NCI-H2029 (cell line): ENCODE measurements at regions not wholly inside any gene's neighbourhood (a gene's known extent, or its start where the extent isn't known, plus 50 kb on each side); places are given as distances from the start of the nearest gene placed in this dataset.
"Not testable (repeated sequence)": the region's sequence is repeated elsewhere in the genome, so short reads cannot be mapped to it uniquely, and the experiment has no call there.

Source experiments
- DNase-seq: peaks from one replicate; lab custom pipeline; 2025; lab: John Stamatoyannopoulos, UW

- DNase-seq = not testable (repeated sequence)
Measured at GRCh38 chr12:124070394-124071074, 97.5 kb downstream of the ZNF664 start.

GRCh38 chr12:124071075-124071443 lies 98.0 kb downstream of the ZNF664 start:
- DNase-seq = no peak

- no peak for DNase-seq
Measured at GRCh38 chr12:124073356-124074035, 100.5 kb downstream of the ZNF664 start.

GRCh38 chr12:124075841-124076240 lies 102.8 kb downstream of the ZNF664 start:
- no peak for DNase-seq

GRCh38 chr12:124077701-124078100 lies 104.7 kb downstream of the ZNF664 start:
- DNase-seq = no peak

GRCh38 chr12:124078800-124079199 lies 105.8 kb downstream of the ZNF664 start:
- no peak for DNase-seq

GRCh38 chr12:124080649-124081048 lies 107.6 kb downstream of the ZNF664 start:
- DNase-seq = no peak

GRCh38 chr12:124082012-124082411 lies 109.0 kb downstream of the ZNF664 start:
- DNase-seq = no peak

- no peak for DNase-seq
Measured at GRCh38 chr12:124082687-124083086, 109.7 kb downstream of the ZNF664 start.

GRCh38 chr12:124083708-124084107 lies 110.7 kb downstream of the ZNF664 start:
- no peak for DNase-seq

GRCh38 chr12:124085419-124086296 lies 112.6 kb downstream of the ZNF664 start:
- no peak for DNase-seq

- no peak for DNase-seq
Measured at GRCh38 chr12:124086299-124086898, 113.4 kb downstream of the ZNF664 start.

GRCh38 chr12:124087266-124088051 lies 114.4 kb downstream of the ZNF664 start:
- no peak for DNase-seq

GRCh38 chr12:124088217-124088907 lies 115.3 kb downstream of the ZNF664 start:
- no peak for DNase-seq

GRCh38 chr12:124089181-124089914 lies 116.3 kb downstream of the ZNF664 start:
- DNase-seq = not testable (repeated sequence)

GRCh38 chr12:124091835-124092234 lies 118.8 kb downstream of the ZNF664 start:
- no peak for DNase-seq

GRCh38 chr12:124092532-124092931 lies 119.5 kb downstream of the ZNF664 start:
- DNase-seq = not testable (repeated sequence)

GRCh38 chr12:124093297-124093696 lies 120.3 kb downstream of the ZNF664 start:
- DNase-seq = no peak

- DNase-seq = peak; percentile 59
Measured at GRCh38 chr12:124094188-124094587, 121.2 kb downstream of the ZNF664 start.

GRCh38 chr12:124094733-124095132 lies 121.7 kb downstream of the ZNF664 start:
- peak; percentile 85 for DNase-seq
